ENCODE measurements at regions not wholly inside any gene's neighbourhood (a gene's known extent, or its start where the extent isn't known, plus 50 kb on each side); places are given as distances from the start of the nearest gene placed in this dataset.
"Not testable (repeated sequence)": the region's sequence is repeated elsewhere in the genome, so short reads cannot be mapped to it uniquely, and the experiment has no call there.

- DNase-seq (ENCODE audit: low read depth in 2 of 2): no peak
These were observed 169.5 kb upstream of the THBS1 start for GRCh38 chr15:39411102-39411989.

GRCh38 chr15:39413558-39413957, 167.3 kb upstream of the THBS1 start:
- DNase-seq (ENCODE audit: low read depth in 2 of 2): no peak

GRCh38 chr15:39414201-39414600, 166.7 kb upstream of the THBS1 start:
- no peak for DNase-seq (ENCODE audit: low read depth in 2 of 2)

- DNase-seq (ENCODE audit: low read depth in 2 of 2): no peak
These were observed 165.2 kb upstream of the THBS1 start for GRCh38 chr15:39415634-39416033.

- DNase-seq (ENCODE audit: low read depth in 2 of 2): no peak
These were observed 164.6 kb upstream of the THBS1 start for GRCh38 chr15:39416258-39416657.

DNA sequence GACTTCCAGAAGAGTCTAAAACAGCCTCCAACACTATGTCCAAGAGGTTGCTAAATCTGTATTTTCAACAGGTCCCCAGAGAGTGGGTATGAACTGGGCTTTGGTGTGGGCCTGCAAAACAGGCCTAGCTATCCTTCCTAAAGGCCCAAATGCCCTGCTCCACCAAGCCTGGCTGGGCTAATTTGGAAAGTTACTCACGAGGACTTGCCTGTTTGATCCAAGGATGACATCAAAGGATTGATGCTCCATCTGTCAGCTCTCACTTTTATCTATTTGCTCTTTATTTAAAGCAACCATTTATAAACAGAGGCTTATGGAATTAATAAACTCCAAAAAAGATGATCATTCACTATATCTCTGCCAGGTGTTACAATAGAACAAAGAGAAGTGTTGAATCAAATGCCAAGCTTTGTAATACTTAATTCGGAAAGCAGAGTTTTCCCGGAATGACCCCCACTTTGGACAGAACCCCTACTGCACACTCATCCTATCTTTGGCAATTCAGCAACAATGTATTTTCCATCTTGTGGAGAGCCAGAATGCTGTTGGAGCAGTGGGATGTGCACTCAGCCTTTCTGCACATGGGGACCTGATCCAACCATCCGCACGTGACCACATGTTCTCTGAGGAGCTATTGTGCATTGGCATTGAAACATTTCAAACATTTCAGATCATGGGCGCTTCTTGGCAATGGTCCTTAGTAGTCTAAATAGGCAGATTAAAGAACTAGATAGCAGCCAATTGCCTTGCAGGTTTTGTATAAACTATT, 163.3 kb upstream of the THBS1 start:
- no peak for DNase-seq (ENCODE audit: low read depth in 2 of 2)

- DNase-seq (ENCODE audit: low read depth in 2 of 2): no peak
These were observed 161.2 kb upstream of the THBS1 start for GRCh38 chr15:39419651-39420050.

GRCh38 chr15:39420123-39420852, 160.6 kb upstream of the THBS1 start:
- DNase-seq (ENCODE audit: low read depth in 2 of 2): not testable (repeated sequence)

DNA sequence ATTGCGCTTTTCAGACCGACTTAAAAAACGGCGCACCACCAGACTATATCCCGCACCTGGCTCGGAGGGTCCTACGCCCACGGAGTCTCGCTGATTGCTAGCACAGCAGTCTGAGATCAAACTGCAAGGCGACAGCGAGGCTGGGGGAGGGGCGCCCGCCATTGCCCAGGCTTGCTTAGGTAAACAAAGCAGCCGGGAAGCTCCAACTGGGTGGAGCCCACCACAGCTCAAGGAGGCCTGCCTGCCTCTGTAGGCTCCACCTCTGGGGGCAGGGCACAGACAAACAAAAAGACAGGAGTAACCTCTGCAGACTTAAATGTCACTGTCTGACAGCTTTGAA, 160.1 kb upstream of the THBS1 start:
- DNase-seq (ENCODE audit: low read depth in 2 of 2): not testable (repeated sequence)

- peak in 1 of 2 donors; percentile 78 for DNase-seq (ENCODE audit: low read depth in 2 of 2)
These were observed 154.0 kb upstream of the THBS1 start for GRCh38 chr15:39426552-39427532.

GRCh38 chr15:39427705-39428104, 153.2 kb upstream of the THBS1 start:
- DNase-seq (ENCODE audit: low read depth in 2 of 2): no peak

DNA sequence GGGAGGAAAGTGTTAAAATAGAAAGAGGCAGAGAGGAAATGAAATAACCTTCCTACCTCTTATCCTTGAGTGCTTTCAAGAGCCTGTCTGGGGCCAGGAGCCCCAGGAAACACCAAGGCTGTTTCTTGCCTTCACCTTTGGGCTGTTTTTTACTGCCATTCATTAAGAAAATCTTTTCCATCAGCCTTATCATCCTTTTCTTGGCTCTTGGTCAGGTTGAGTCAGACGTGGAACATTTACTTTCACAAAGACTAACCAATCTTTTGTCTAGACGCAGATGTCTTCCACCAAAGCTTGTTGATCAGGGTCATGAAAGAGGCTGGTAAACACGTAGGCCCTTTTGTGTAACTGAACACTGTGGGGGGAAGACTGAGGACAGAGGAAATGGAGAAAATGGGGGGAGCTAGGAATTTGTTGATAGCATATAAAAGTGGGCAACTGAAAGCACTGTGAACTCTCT, 151.0 kb upstream of the THBS1 start:
- peak in 1 of 2 donors; percentile 97 for DNase-seq (ENCODE audit: low read depth in 2 of 2)

DNA sequence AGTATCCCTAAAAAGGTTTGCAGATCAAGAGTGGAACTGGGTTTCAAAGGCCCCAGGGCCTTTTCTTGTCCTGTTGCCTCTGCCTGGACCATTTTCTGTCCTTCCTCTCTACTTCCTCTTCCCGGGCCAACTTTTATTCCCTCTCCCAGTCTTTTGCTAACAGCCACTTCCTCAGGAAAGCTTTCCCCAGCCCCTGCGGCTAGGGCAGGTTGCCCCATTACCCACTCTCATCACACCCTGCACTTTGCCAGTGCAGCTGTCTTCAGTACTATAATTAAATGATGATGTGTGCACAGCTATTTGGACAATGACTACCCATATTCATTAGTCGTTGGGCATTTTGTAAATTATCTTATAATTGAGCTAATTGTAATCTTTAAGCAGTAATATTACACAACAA, 150.5 kb upstream of the THBS1 start:
- DNase-seq (ENCODE audit: low read depth in 2 of 2): no peak

DNA sequence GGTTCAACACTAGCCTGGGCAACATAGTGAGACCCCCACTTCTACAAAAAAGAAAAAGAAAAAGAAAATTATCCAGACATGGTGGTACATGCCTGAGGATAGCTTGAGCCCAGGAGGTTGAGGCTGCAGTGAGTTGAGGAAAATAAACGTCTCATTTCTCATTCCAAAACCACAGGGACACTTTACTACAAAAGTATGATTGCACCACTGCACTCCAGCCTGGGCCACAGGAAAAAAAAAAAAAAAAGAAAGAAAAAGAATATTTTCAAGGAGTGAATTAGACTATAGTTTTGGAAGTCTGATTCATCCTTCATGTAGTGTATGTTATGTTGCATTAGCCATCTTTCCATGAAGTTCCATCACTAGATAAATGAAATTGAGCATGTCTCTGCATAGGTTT, 149.5 kb upstream of the THBS1 start:
- no peak for DNase-seq (ENCODE audit: low read depth in 2 of 2)

GRCh38 chr15:39432026-39432425, 148.9 kb upstream of the THBS1 start:
- no peak for DNase-seq (ENCODE audit: low read depth in 2 of 2)

DNA sequence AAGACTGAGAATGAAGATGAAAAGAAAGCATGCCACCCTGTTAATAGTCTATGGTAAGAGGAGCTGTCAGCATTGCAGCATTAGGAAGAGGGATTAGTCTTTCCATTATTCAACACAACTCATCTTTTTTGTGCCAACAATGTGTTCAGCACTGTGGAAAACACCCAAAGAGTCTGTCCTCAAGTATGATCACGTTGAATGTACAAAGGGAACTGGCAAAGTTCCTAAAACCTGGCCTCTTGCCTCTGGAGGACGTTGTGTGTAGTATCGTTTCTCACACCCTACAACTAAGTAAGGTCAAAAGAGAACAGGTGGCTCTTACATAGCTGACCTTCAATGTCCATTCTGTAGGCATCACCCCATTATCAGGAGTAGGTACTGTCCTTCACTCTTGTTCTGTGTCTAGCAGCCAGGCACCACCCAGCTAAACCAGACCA, 147.9 kb upstream of the THBS1 start:
- no peak for DNase-seq (ENCODE audit: low read depth in 2 of 2)

- DNase-seq (ENCODE audit: low read depth in 2 of 2): no peak
These were observed 147.5 kb upstream of the THBS1 start for GRCh38 chr15:39433376-39433775.

DNA sequence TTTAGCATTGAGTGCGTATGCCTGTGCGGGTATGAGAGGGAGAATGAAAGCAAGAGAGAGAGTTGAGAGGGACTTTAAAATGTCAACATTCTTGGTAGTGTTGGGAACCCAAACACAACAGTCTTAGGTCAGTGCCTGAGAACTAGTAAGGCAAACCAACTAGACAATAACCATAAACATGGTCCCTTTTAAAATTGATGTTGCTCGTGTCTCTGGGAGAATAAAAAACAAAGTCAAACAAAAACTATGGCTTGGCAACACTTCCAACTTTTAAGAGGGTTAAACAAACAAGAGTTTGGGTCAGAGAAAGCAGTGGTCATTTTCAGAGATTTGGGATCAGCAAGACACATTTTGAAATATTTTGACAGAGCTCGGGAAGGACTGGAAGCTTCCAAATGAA, 146.7 kb upstream of the THBS1 start:
- peak in 1 of 2 donors; percentile 34 for DNase-seq (ENCODE audit: low read depth in 2 of 2)

- no peak for DNase-seq (ENCODE audit: low read depth in 2 of 2)
These were observed 146.1 kb upstream of the THBS1 start for GRCh38 chr15:39434751-39435238.

GRCh38 chr15:39435244-39435643, 145.6 kb upstream of the THBS1 start:
- no peak for DNase-seq (ENCODE audit: low read depth in 2 of 2)

- peak in 1 of 2 donors; percentile 42 for DNase-seq (ENCODE audit: low read depth in 2 of 2)
These were observed 142.6 kb upstream of the THBS1 start for GRCh38 chr15:39438260-39438659.

Measured in dermis microvascular lymphatic vessel endothelial cell (primary cell).